K562 (cell line): ENCODE measurements at regions not wholly inside any gene's neighbourhood (a gene's known extent, or its start where the extent isn't known, plus 50 kb on each side); places are given as distances from the start of the nearest gene placed in this dataset.

Experiments
- CBX1 ChIP-seq: sonication (generic); IDR thresholded peaks from 2 replicates; pipeline ENCODE4 v1.6.1; 2016; ENCODE audit warnings: antibody characterized with exemption, low read depth, mild to moderate bottlenecking
- CGGBP1 ChIP-seq: fragments of 250-450 bp; sonication (Bioruptor Pico); IDR thresholded peaks from 2 replicates; pipeline ENCODE4 v1.9.0; 2021; ENCODE audit warnings: mild to moderate bottlenecking
- E2F3 ChIP-seq: fragments of 250-450 bp; sonication (Bioruptor Pico); IDR thresholded peaks from 2 replicates; pipeline ENCODE4 v1.4.0; 2020; ENCODE audit warnings: mild to moderate bottlenecking
- EGR1 ChIP-seq: fragments of 450-650 bp; conservative IDR thresholded peaks from 2 replicates; pipeline ENCODE4 v1.6.1; 2017; ENCODE audit warnings: mild to moderate bottlenecking
- EHMT2 ChIP-seq: fragments of 450-650 bp; IDR thresholded peaks from 2 replicates; pipeline ENCODE4 v1.6.1; 2018; ENCODE audit warnings: antibody characterized with exemption
- ESRRA ChIP-seq: fragments of 450-650 bp; IDR thresholded peaks from 2 replicates; pipeline ENCODE4 v1.6.1; 2014; ENCODE audit warnings: low read depth, mild to moderate bottlenecking, moderate library complexity, borderline replicate concordance
- FOS ChIP-seq: IDR thresholded peaks from 3 replicates; pipeline ENCODE4 v1.6.1; 2011; ENCODE audit not compliant: insufficient read length; ENCODE audit errors: extremely low read depth
- FOXJ2 ChIP-seq: fragments of 200-800 bp; sonication (Bioruptor generic); IDR thresholded peaks from 2 replicates; pipeline ENCODE4 v1.6.1; 2016; ENCODE audit warnings: missing genetic modification characterization, missing compliant biosample characterization
- GTF2E2 ChIP-seq: fragments of 200-800 bp; sonication (Bioruptor generic); IDR thresholded peaks from 2 replicates; pipeline ENCODE4 v1.6.1; 2016; ENCODE audit warnings: missing genetic modification characterization, missing compliant biosample characterization
- HDAC8 ChIP-seq: fragments of 450-650 bp; IDR thresholded peaks from 2 replicates; pipeline ENCODE4 v1.6.1; 2016; ENCODE audit warnings: mild to moderate bottlenecking, missing genetic modification characterization, moderate library complexity, missing compliant biosample characterization
- HDGF ChIP-seq: fragments of 450-650 bp; IDR thresholded peaks from 2 replicates; pipeline ENCODE4 v1.6.1; 2016
- HEY1 ChIP-seq: fragments of 250-450 bp; sonication (Bioruptor Pico); IDR thresholded peaks from 2 replicates; pipeline ENCODE4 v1.5.0; 2020; ENCODE audit warnings: mild to moderate bottlenecking, moderate library complexity, borderline replicate concordance
- ILF3 ChIP-seq: fragments of 450-650 bp; IDR thresholded peaks from 2 replicates; pipeline ENCODE4 v1.6.1; 2018; ENCODE audit warnings: antibody characterized with exemption, mild to moderate bottlenecking, moderate library complexity, borderline replicate concordance
- IRF1 ChIP-seq: sonication (generic); formaldehyde crosslinking; IDR thresholded peaks from 2 replicates; pipeline ENCODE4 v1.8.0; 2022; ENCODE audit warnings: missing genetic modification reagents, mild to moderate bottlenecking, borderline replicate concordance
- MAFF ChIP-seq: IDR thresholded peaks from 2 replicates; pipeline ENCODE4 v1.6.1; 2012; ENCODE audit warnings: low read length, improper control_type of control experiment
- NEUROD1 ChIP-seq: fragments of 150-350 bp; IDR thresholded peaks from 2 replicates; pipeline ENCODE4 v1.6.1; 2014; ENCODE audit warnings: borderline replicate concordance, low read length, low read depth; ENCODE audit not compliant: partially characterized antibody
- NFE2 ChIP-seq: IDR thresholded peaks from 2 replicates; pipeline ENCODE4 v1.6.1; 2014; ENCODE audit warnings: antibody characterized with exemption, low read depth
- SIRT6 ChIP-seq: IDR thresholded peaks from one replicate; pipeline ENCODE4 v1.6.1; 2012; ENCODE audit warnings: low read depth, mild to moderate bottlenecking, control low read depth, inconsistent platforms, low read length, moderate library complexity
- ZBTB9 ChIP-seq: fragments of 450-650 bp; formaldehyde crosslinking; IDR thresholded peaks from 2 replicates; pipeline ENCODE4 v1.4.0; 2020; ENCODE audit warnings: mild to moderate bottlenecking, moderate library complexity
- ZNF133 ChIP-seq: fragments of 250-450 bp; sonication (Bioruptor Pico); IDR thresholded peaks from 2 replicates; pipeline ENCODE4 v1.4.0; 2020; ENCODE audit warnings: mild to moderate bottlenecking
- ZNF165 ChIP-seq: fragments of 250-450 bp; sonication (Bioruptor Pico); IDR thresholded peaks from 2 replicates; pipeline ENCODE4 v1.4.0; 2020; ENCODE audit warnings: borderline replicate concordance
- ZSCAN29 ChIP-seq: fragments of 450-650 bp; IDR thresholded peaks from 2 replicates; pipeline ENCODE4 v1.6.1; 2017
- TF ChIP-seq, protein P1 (sequence below), 2 experiments: fragments of 450-650 bp in 1 of 2; sonication (generic) in 1 of 2; formaldehyde crosslinking in 1 of 2; IDR thresholded peaks in 1 of 2; conservative IDR thresholded peaks in 1 of 2; 2 replicates each; pipeline versions ENCODE4 v1.6.1 to v1.8.1; 2016 to 2023; ENCODE audit warnings: mild to moderate bottlenecking in 2 of 2, moderate library complexity in 2 of 2, inconsistent platforms in 1 of 2, missing genetic modification reagents in 1 of 2
- TF ChIP-seq, protein P2 (sequence below): fragments of 250-450 bp; sonication (Bioruptor Pico); IDR thresholded peaks from 2 replicates; pipeline ENCODE4 v1.6.1; 2021; ENCODE audit warnings: mild to moderate bottlenecking
- TF ChIP-seq, protein P3 (sequence below), 2 experiments: fragments of 250-450 bp in 1 of 2; fragments of 450-650 bp in 1 of 2; sonication (Bioruptor Pico) in 1 of 2; IDR thresholded peaks; 2 replicates each; pipeline versions ENCODE4 v1.6.1 to v1.8.0; 2016 to 2021; ENCODE audit warnings: mild to moderate bottlenecking in 2 of 2, moderate library complexity in 2 of 2, missing compliant biosample characterization in 1 of 2, missing genetic modification characterization in 1 of 2

DNA sequence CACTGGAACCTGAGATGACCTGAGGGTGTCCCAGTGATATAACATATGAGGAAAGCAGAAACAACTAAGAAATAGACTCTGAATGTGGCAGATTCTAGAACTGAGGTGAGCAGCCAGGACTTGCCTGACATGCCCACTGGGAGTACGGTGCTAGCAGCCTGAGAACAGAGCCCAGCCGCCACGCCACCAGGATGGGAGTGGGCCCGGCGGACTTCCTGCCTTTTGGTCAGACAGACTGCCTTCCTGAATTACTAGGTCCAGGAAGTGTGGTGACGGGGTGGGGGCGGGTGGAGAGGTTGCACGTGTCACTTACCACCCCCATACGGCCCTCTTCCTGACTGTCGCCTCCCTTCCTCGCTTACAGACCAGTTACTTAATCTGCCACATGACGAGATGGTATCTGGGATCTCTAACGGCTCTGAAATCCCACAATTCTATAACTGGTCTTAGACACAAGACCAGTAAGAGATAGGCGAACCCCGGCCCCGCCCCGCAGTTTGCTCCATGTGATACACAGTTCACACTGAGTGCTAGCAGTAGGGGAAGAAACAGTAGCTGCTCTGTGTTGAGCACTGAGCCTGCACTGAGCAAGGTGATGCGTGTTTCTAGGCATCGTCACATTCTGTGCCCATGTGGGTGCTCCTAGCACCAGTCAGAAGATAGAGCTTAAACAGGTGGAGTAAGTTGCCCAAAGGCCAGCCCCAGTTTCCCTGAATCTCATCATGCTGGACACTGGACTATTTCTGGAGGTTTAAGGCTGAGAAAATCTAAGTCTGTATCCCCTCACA, 95.7 kb downstream of the CPN2 start (continued):
- TF ChIP-seq, protein P1, sequence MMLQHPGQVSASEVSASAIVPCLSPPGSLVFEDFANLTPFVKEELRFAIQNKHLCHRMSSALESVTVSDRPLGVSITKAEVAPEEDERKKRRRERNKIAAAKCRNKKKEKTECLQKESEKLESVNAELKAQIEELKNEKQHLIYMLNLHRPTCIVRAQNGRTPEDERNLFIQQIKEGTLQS (IDR thresholded peaks at IDR 0.05), result peak; percentile 68; the same call in 1 of the 2 replicates
- TF ChIP-seq, protein P1 (CRISPR knock-in tag; conservative IDR thresholded peaks at IDR 0.05), result no peak
- 0 out of 2 replicates have a peak, but pooled peaks have one; percentile 74 for TF ChIP-seq CGGBP1 (CRISPR knock-in tag)
- no peak for TF ChIP-seq ILF3
- no peak for TF ChIP-seq FOS
- TF ChIP-seq ZNF165 (CRISPR knock-in tag), result no peak
- TF ChIP-seq FOXJ2, result peak; percentile 79
- no peak for TF ChIP-seq HDGF
- TF ChIP-seq ESRRA, result peak; percentile 83
- peak; percentile 96 for TF ChIP-seq GTF2E2 (tag)
- TF ChIP-seq NEUROD1, result peak; percentile 61
- TF ChIP-seq ZBTB9 (CRISPR knock-in tag), result peak; percentile 62
- no peak for TF ChIP-seq EHMT2
- 0 out of 2 replicates have a peak, but pooled peaks have one; percentile 28 for TF ChIP-seq NFE2
- TF ChIP-seq E2F3 (CRISPR knock-in tag), result no peak
- TF ChIP-seq, protein P2, sequence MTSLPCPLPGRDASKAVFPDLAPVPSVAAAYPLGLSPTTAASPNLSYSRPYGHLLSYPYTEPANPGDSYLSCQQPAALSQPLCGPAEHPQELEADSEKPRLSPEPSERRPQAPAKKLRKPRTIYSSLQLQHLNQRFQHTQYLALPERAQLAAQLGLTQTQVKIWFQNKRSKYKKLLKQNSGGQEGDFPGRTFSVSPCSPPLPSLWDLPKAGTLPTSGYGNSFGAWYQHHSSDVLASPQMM, result no peak
- TF ChIP-seq ZNF133 (CRISPR knock-in tag), result peak; percentile 64; the same call in 1 of the 2 replicates
- TF ChIP-seq MAFF, result no peak; the same call in 1 of the 2 replicates
- no peak for TF ChIP-seq IRF1 (CRISPR knock-in tag)
- no peak for TF ChIP-seq ZSCAN29
- peak; percentile 98 for TF ChIP-seq EGR1
- TF ChIP-seq CBX1, result 0 out of 2 replicates have a peak, but pooled peaks have one; percentile 82
- no peak for TF ChIP-seq HEY1 (CRISPR knock-in tag)
- no peak for TF ChIP-seq HDAC8
- TF ChIP-seq, protein P3, sequence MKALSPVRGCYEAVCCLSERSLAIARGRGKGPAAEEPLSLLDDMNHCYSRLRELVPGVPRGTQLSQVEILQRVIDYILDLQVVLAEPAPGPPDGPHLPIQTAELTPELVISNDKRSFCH (CRISPR knock-in tag; IDR thresholded peaks at IDR 0.05), result no peak
- TF ChIP-seq, protein P3 (tag; IDR thresholded peaks at IDR 0.05), result peak; percentile 9; the same call in 1 of the 2 replicates
- no peak for TF ChIP-seq SIRT6
